HG02678 (cell line): ENCODE measurements at regions not wholly inside any gene's neighbourhood (a gene's known extent, or its start where the extent isn't known, plus 50 kb on each side); places are given as distances from the start of the nearest gene placed in this dataset.
"Not testable (repeated sequence)": the region's sequence is repeated elsewhere in the genome, so short reads cannot be mapped to it uniquely, and the experiment has no call there.

ENCODE experiments used
- ATAC-seq: cut with Tn5 transposase; IDR thresholded peaks from one replicate; pipeline ENCODE4 v1.9.1; 2021; ENCODE audit warnings: mild to moderate bottlenecking, moderate library complexity; ENCODE audit not compliant: unreplicated experiment

- ATAC-seq, result no peak
Measured at GRCh38 chr3:39651993-39652739, 157.2 kb upstream of the MYRIP start.

- not testable (repeated sequence) for ATAC-seq
Measured at GRCh38 chr3:39655718-39656117, 153.7 kb upstream of the MYRIP start.

- ATAC-seq, result no peak
Measured at GRCh38 chr3:39657075-39657474, 152.3 kb upstream of the MYRIP start.

- no peak for ATAC-seq
Measured at GRCh38 chr3:39657775-39658174, 151.6 kb upstream of the MYRIP start.

- no peak for ATAC-seq
Measured at GRCh38 chr3:39664931-39665330, 144.5 kb upstream of the MYRIP start.

- ATAC-seq, result no peak
Measured at GRCh38 chr3:39665441-39665840, 144.0 kb upstream of the MYRIP start.

- ATAC-seq, result peak; percentile 69
Measured at GRCh38 chr3:39668420-39668819, 141.0 kb upstream of the MYRIP start.

GRCh38 chr3:39671116-39671515, 138.3 kb upstream of the MYRIP start:
- ATAC-seq, result no peak

GRCh38 chr3:39671600-39671999, 137.8 kb upstream of the MYRIP start:
- no peak for ATAC-seq

GRCh38 chr3:39705351-39705900, 104.0 kb upstream of the MYRIP start:
- no peak for ATAC-seq

- ATAC-seq, result no peak
Measured at GRCh38 chr3:39707314-39707909, 102.0 kb upstream of the MYRIP start.

- ATAC-seq, result no peak
Measured at GRCh38 chr3:39712413-39713048, 96.9 kb upstream of the MYRIP start.

GRCh38 chr3:39713341-39713740, 96.1 kb upstream of the MYRIP start:
- ATAC-seq, result not testable (repeated sequence)

- ATAC-seq, result no peak
Measured at GRCh38 chr3:39716849-39717248, 92.6 kb upstream of the MYRIP start.

- no peak for ATAC-seq
Measured at GRCh38 chr3:39718674-39719595, 90.5 kb upstream of the MYRIP start.

GRCh38 chr3:39721076-39721475, 88.3 kb upstream of the MYRIP start:
- no peak for ATAC-seq

- ATAC-seq, result no peak
Measured at GRCh38 chr3:39724233-39724846, 85.1 kb upstream of the MYRIP start.

GRCh38 chr3:39725321-39725720, 84.1 kb upstream of the MYRIP start:
- no peak for ATAC-seq

- no peak for ATAC-seq
Measured at GRCh38 chr3:39727415-39727814, 82.0 kb upstream of the MYRIP start.

- ATAC-seq, result no peak
Measured at GRCh38 chr3:39733804-39734203, 75.6 kb upstream of the MYRIP start.
